WTC11 (cell line): ENCODE measurements at regions not wholly inside any gene's neighbourhood (a gene's known extent, or its start where the extent isn't known, plus 50 kb on each side); places are given as distances from the start of the nearest gene placed in this dataset.

Experiments
- AFF4 ChIP-seq: sonication (generic); formaldehyde crosslinking; IDR thresholded peaks from 2 replicates; pipeline ENCODE4 v1.8.1; 2023; ENCODE audit warnings: mild to moderate bottlenecking, missing genetic modification reagents, borderline replicate concordance
- ESRRA ChIP-seq: sonication (generic); formaldehyde crosslinking; IDR thresholded peaks from 2 replicates; pipeline ENCODE4 v1.8.1; 2022; ENCODE audit warnings: mild to moderate bottlenecking, missing genetic modification reagents, borderline replicate concordance
- FOXJ3 ChIP-seq: sonication (generic); formaldehyde crosslinking; IDR thresholded peaks from 2 replicates; pipeline ENCODE4 v1.9.0; 2021; ENCODE audit warnings: missing genetic modification reagents, mild to moderate bottlenecking, borderline replicate concordance
- FOXP1 ChIP-seq: sonication (generic); formaldehyde crosslinking; IDR thresholded peaks from 2 replicates; pipeline ENCODE4 v1.8.0; 2022; ENCODE audit warnings: missing genetic modification reagents, mild to moderate bottlenecking, moderate library complexity, borderline replicate concordance
- GABPB1 ChIP-seq: sonication (generic); formaldehyde crosslinking; IDR thresholded peaks from 2 replicates; pipeline ENCODE4 v1.8.1; 2023; ENCODE audit warnings: mild to moderate bottlenecking, missing genetic modification reagents
- JUN ChIP-seq: sonication (generic); formaldehyde crosslinking; IDR thresholded peaks from 2 replicates; pipeline ENCODE4 v1.8.0; 2023; ENCODE audit warnings: mild to moderate bottlenecking, missing genetic modification reagents
- NR2C2 ChIP-seq: sonication (generic); formaldehyde crosslinking; IDR thresholded peaks from 2 replicates; pipeline ENCODE4 v1.8.0; 2022; ENCODE audit warnings: mild to moderate bottlenecking, missing genetic modification reagents
- PRDM15 ChIP-seq: sonication (generic); formaldehyde crosslinking; IDR thresholded peaks from 2 replicates; pipeline ENCODE4 v1.8.0; 2022; ENCODE audit warnings: missing genetic modification reagents
- ZNF232 ChIP-seq: sonication (generic); formaldehyde crosslinking; IDR thresholded peaks from 2 replicates; pipeline ENCODE4 v1.8.0; 2022; ENCODE audit warnings: mild to moderate bottlenecking, missing genetic modification reagents
- TF ChIP-seq, protein P1 (sequence below): sonication (generic); formaldehyde crosslinking; IDR thresholded peaks from 2 replicates; pipeline ENCODE4 v1.8.1; 2022; ENCODE audit warnings: missing genetic modification reagents, borderline replicate concordance
- TF ChIP-seq, protein P2 (sequence below): sonication (generic); formaldehyde crosslinking; conservative IDR thresholded peaks from 2 replicates; pipeline ENCODE4 v1.8.1; 2023; ENCODE audit warnings: mild to moderate bottlenecking, low read depth, missing genetic modification reagents, moderate library complexity
- TF ChIP-seq, protein P3 (sequence below): sonication (generic); formaldehyde crosslinking; IDR thresholded peaks from 2 replicates; pipeline ENCODE4 v1.8.1; 2023; ENCODE audit warnings: mild to moderate bottlenecking, missing genetic modification reagents, moderate library complexity
- TF ChIP-seq, protein P4 (sequence below): fragments of 200-600 bp; IDR thresholded peaks from 2 replicates; pipeline ENCODE4 v1.8.0; 2022; ENCODE audit warnings: antibody characterized with exemption
- TF ChIP-seq, protein P5 (sequence below): sonication (generic); formaldehyde crosslinking; IDR thresholded peaks from 2 replicates; pipeline ENCODE4 v1.8.1; 2022; ENCODE audit warnings: mild to moderate bottlenecking, moderate library complexity, missing genetic modification reagents

DNA sequence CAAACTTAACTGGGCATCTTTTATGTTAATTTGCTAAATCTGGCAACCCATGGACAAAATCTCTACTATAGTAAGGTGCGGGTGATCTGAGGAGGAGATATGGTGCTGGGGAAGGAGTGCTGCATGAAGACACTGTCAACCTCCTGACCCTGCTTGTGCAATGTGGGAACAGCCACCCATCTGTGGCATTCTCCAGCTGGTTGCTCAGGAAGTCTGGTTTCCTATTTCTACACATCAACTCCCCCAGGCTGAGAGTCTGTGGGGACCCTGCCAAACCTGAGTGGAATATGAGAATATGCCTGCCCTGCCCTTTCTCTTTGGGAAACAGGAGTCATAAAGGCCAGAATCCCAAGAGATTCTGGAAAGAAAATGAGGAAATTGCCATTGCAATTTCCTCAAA is 60.1 kb upstream of the PAX3 start:
- TF ChIP-seq, protein P1, sequence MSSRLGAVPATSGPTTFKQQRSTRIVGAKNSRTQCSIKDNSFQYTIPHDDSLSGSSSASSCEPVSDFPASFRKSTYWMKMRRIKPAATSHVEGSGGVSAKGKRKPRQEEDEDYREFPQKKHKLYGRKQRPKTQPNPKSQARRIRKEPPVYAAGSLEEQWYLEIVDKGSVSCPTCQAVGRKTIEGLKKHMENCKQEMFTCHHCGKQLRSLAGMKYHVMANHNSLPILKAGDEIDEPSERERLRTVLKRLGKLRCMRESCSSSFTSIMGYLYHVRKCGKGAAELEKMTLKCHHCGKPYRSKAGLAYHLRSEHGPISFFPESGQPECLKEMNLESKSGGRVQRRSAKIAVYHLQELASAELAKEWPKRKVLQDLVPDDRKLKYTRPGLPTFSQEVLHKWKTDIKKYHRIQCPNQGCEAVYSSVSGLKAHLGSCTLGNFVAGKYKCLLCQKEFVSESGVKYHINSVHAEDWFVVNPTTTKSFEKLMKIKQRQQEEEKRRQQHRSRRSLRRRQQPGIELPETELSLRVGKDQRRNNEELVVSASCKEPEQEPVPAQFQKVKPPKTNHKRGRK (CRISPR knock-in tag), result no peak
- TF ChIP-seq GABPB1 (no peak), PRDM15 (CRISPR knock-in tag) (no peak), NR2C2 (CRISPR knock-in tag) (no peak), AFF4 (CRISPR knock-in tag) (no peak), ZNF232 (CRISPR knock-in tag) (no peak), FOXJ3 (CRISPR knock-in tag) (no peak), ESRRA (no peak), FOXP1 (no peak), JUN (no peak)
- TF ChIP-seq, protein P2, sequence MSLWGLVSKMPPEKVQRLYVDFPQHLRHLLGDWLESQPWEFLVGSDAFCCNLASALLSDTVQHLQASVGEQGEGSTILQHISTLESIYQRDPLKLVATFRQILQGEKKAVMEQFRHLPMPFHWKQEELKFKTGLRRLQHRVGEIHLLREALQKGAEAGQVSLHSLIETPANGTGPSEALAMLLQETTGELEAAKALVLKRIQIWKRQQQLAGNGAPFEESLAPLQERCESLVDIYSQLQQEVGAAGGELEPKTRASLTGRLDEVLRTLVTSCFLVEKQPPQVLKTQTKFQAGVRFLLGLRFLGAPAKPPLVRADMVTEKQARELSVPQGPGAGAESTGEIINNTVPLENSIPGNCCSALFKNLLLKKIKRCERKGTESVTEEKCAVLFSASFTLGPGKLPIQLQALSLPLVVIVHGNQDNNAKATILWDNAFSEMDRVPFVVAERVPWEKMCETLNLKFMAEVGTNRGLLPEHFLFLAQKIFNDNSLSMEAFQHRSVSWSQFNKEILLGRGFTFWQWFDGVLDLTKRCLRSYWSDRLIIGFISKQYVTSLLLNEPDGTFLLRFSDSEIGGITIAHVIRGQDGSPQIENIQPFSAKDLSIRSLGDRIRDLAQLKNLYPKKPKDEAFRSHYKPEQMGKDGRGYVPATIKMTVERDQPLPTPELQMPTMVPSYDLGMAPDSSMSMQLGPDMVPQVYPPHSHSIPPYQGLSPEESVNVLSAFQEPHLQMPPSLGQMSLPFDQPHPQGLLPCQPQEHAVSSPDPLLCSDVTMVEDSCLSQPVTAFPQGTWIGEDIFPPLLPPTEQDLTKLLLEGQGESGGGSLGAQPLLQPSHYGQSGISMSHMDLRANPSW (CRISPR knock-in tag), result no peak
- TF ChIP-seq, protein P3, sequence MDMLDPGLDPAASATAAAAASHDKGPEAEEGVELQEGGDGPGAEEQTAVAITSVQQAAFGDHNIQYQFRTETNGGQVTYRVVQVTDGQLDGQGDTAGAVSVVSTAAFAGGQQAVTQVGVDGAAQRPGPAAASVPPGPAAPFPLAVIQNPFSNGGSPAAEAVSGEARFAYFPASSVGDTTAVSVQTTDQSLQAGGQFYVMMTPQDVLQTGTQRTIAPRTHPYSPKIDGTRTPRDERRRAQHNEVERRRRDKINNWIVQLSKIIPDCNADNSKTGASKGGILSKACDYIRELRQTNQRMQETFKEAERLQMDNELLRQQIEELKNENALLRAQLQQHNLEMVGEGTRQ, result no peak
- TF ChIP-seq, protein P4, sequence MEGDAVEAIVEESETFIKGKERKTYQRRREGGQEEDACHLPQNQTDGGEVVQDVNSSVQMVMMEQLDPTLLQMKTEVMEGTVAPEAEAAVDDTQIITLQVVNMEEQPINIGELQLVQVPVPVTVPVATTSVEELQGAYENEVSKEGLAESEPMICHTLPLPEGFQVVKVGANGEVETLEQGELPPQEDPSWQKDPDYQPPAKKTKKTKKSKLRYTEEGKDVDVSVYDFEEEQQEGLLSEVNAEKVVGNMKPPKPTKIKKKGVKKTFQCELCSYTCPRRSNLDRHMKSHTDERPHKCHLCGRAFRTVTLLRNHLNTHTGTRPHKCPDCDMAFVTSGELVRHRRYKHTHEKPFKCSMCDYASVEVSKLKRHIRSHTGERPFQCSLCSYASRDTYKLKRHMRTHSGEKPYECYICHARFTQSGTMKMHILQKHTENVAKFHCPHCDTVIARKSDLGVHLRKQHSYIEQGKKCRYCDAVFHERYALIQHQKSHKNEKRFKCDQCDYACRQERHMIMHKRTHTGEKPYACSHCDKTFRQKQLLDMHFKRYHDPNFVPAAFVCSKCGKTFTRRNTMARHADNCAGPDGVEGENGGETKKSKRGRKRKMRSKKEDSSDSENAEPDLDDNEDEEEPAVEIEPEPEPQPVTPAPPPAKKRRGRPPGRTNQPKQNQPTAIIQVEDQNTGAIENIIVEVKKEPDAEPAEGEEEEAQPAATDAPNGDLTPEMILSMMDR, result no peak
- TF ChIP-seq, protein P5, sequence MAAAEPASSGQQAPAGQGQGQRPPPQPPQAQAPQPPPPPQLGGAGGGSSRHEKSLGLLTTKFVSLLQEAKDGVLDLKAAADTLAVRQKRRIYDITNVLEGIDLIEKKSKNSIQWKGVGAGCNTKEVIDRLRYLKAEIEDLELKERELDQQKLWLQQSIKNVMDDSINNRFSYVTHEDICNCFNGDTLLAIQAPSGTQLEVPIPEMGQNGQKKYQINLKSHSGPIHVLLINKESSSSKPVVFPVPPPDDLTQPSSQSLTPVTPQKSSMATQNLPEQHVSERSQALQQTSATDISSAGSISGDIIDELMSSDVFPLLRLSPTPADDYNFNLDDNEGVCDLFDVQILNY (CRISPR knock-in tag), result no peak
